NCI-H748 treated with DMSO at 0.1 percent for 48 hours (cell line): ENCODE measurements at regions not wholly inside any gene's neighbourhood (a gene's known extent, or its start where the extent isn't known, plus 50 kb on each side); places are given as distances from the start of the nearest gene placed in this dataset.
"Not testable (repeated sequence)": the region's sequence is repeated elsewhere in the genome, so short reads cannot be mapped to it uniquely, and the experiment has no call there.

Experiments
- DNase-seq: peaks from one replicate; lab custom pipeline; 2025; lab: John Stamatoyannopoulos, UW

- DNase-seq: no peak
These were observed 302.5 kb downstream of the BMPER start for GRCh38 chr7:34207810-34208209.

- DNase-seq: no peak
These were observed 303.7 kb downstream of the BMPER start for GRCh38 chr7:34208878-34209621.

GRCh38 chr7:34211018-34211417 is 305.7 kb downstream of the BMPER start:
- DNase-seq: no peak

- DNase-seq: no peak
These were observed 312.6 kb downstream of the BMPER start for GRCh38 chr7:34217972-34218371.

- DNase-seq: no peak
These were observed 313.9 kb downstream of the BMPER start for GRCh38 chr7:34219153-34219718.

GRCh38 chr7:34220506-34221185 is 315.3 kb downstream of the BMPER start:
- DNase-seq: no peak

GRCh38 chr7:34222316-34222715 is 317.0 kb downstream of the BMPER start:
- no peak for DNase-seq

- no peak for DNase-seq
These were observed 317.4 kb downstream of the BMPER start for GRCh38 chr7:34222722-34223121.

GRCh38 chr7:34224281-34224680 is 318.9 kb downstream of the BMPER start:
- DNase-seq: no peak

GRCh38 chr7:34225193-34225592 is 319.9 kb downstream of the BMPER start:
- DNase-seq: no peak

- DNase-seq: no peak
These were observed 322.2 kb downstream of the BMPER start for GRCh38 chr7:34227525-34227924.

- not testable (repeated sequence) for DNase-seq
These were observed 329.8 kb downstream of the BMPER start for GRCh38 chr7:34235101-34235500.

- no peak for DNase-seq
These were observed 330.7 kb downstream of the BMPER start for GRCh38 chr7:34236057-34236456.

- no peak for DNase-seq
These were observed 331.6 kb downstream of the BMPER start for GRCh38 chr7:34236839-34237492.

GRCh38 chr7:34237493-34237849 is 332.1 kb downstream of the BMPER start:
- no peak for DNase-seq

GRCh38 chr7:34240417-34240816 is 335.1 kb downstream of the BMPER start:
- no peak for DNase-seq

- DNase-seq: no peak
These were observed 337.1 kb downstream of the BMPER start for GRCh38 chr7:34242391-34242790.

GRCh38 chr7:34245246-34245645 is 339.9 kb downstream of the BMPER start:
- no peak for DNase-seq

- no peak for DNase-seq
These were observed 342.1 kb downstream of the BMPER start for GRCh38 chr7:34247468-34247867.

- DNase-seq: no peak
These were observed 343.9 kb downstream of the BMPER start for GRCh38 chr7:34249192-34249591.

GRCh38 chr7:34260279-34260678 is 354.9 kb downstream of the BMPER start:
- no peak for DNase-seq

- DNase-seq: no peak
These were observed 357.8 kb downstream of the BMPER start for GRCh38 chr7:34263168-34263567.

GRCh38 chr7:34269084-34269483 is 363.7 kb downstream of the BMPER start:
- DNase-seq: no peak
